Thyroid gland (tissue), 4 donors: ENCODE measurements at regions not wholly inside any gene's neighbourhood (a gene's known extent, or its start where the extent isn't known, plus 50 kb on each side); places are given as distances from the start of the nearest gene placed in this dataset.

Source experiments
- CTCF ChIP-seq, 6 experiments: fragments of 200-600 bp in 3 of 6; fragments of 450-650 bp in 3 of 6; sonication (generic) in 3 of 6; IDR thresholded peaks; one replicate each; pipeline ENCODE4 v1.5.1; 2016 to 2019; ENCODE audit warnings: antibody characterized with exemption in 6 of 6, mild to moderate bottlenecking in 2 of 6, inconsistent platforms in 1 of 6, moderate library complexity in 1 of 6
- POLR2A ChIP-seq, 2 donors: fragments of 450-650 bp; IDR thresholded peaks; one replicate each; pipeline ENCODE4 v1.6.1; 2017; ENCODE audit warnings: antibody characterized with exemption in 2 of 2, mild to moderate bottlenecking in 2 of 2, moderate library complexity in 1 of 2

GRCh38 chr2:43044093-43044681 lies 182.2 kb downstream of the ZFP36L2 start:
- TF ChIP-seq POLR2A (IDR thresholded peaks at IDR 0.05), result no peak
- TF ChIP-seq CTCF (IDR thresholded peaks at IDR 0.05), result no peak
